Endothelial cell of umbilical vein (primary cell): ENCODE measurements at regions not wholly inside any gene's neighbourhood (a gene's known extent, or its start where the extent isn't known, plus 50 kb on each side); places are given as distances from the start of the nearest gene placed in this dataset.

Experiments
- BruUV-seq: library from RNA; stranded (reverse); fragments of 400-500 nt; replicated peaks from 2 replicates; lab custom pipeline; 2021; lab: Mats Ljungman, UMichigan
- CTCF ChIA-PET: fragments of 300-600, 350-600 bp; sonication (Branson Sonifier 250); formaldehyde crosslinking; loops from one replicate; lab custom pipeline; 2021; ENCODE audit warnings: antibody characterized with exemption, inconsistent platforms; lab: Charles Lee
- POLR2A ChIA-PET: fragments of 300-600, 350-600 bp; sonication (Branson Sonifier 250); formaldehyde crosslinking; loops from one replicate; lab custom pipeline; 2021; ENCODE audit warnings: antibody characterized with exemption, inconsistent platforms; lab: Charles Lee
- DNase-seq: peaks from one replicate; pipeline ENCODE4 v3.0.0-alpha.2; 2011; ENCODE audit warnings: low read depth, low spot score
- FAIRE-seq: peaks from 2 replicates; lab custom pipeline; 2011; peaks lifted over from hg19 to GRCh38; lab: Jason Lieb, UNC
- H2AFZ ChIP-seq: 2 replicates; pipeline ENCODE4 v1.6.0; 2012; ENCODE audit warnings: low read depth, low read length, control low read depth, inconsistent platforms
- H3K27ac ChIP-seq: 2 replicates; pipeline ENCODE4 v1.5.1; 2011; ENCODE audit warnings: low read depth, mild to moderate bottlenecking, control low read depth, low read length, moderate library complexity; ENCODE audit not compliant: insufficient read depth
- H3K27me3 ChIP-seq, 2 experiments: 2 replicates each; pipeline versions ENCODE4 v1.6.0 to v1.6.1; 2011; ENCODE audit warnings: low read length in 2 of 2, mixed read lengths in 1 of 2; ENCODE audit not compliant: control insufficient read depth in 2 of 2, insufficient read depth in 2 of 2
- H3K36me3 ChIP-seq, 2 experiments: 2 replicates in 1 of 2; 3 replicates in 1 of 2; pipeline ENCODE4 v1.5.1; 2011; ENCODE audit warnings: low read length in 2 of 2, mild to moderate bottlenecking in 1 of 2, moderate library complexity in 1 of 2; ENCODE audit not compliant: control insufficient read depth in 2 of 2, insufficient read depth in 2 of 2; ENCODE audit errors: extremely low read depth in 1 of 2
- H3K4me1 ChIP-seq: 3 replicates; pipeline ENCODE4 v1.5.1; 2011; ENCODE audit warnings: mild to moderate bottlenecking, low read length; ENCODE audit not compliant: control insufficient read depth, insufficient read depth; ENCODE audit errors: extremely low read depth
- H3K4me2 ChIP-seq: 2 replicates; pipeline ENCODE4 v1.6.1; 2011; ENCODE audit warnings: low read length, control low read depth, mixed read lengths; ENCODE audit not compliant: insufficient read depth
- H3K4me3 ChIP-seq, 3 experiments: fragments of 200-600 bp in 1 of 3; sonication (generic), shearing (Covaris generic) in 1 of 3; replicated peaks in 1 of 3; 2 replicates each; pipeline ENCODE4 v1.5.1; 2011 to 2016; ENCODE audit warnings: control low read depth in 3 of 3, low read length in 3 of 3, mild to moderate bottlenecking in 2 of 3, inconsistent platforms in 1 of 3, low read depth in 1 of 3, moderate library complexity in 1 of 3; ENCODE audit not compliant: insufficient read depth in 1 of 3
- H3K79me2 ChIP-seq: 2 replicates; pipeline ENCODE4 v1.6.0; 2012; ENCODE audit warnings: low read length, inconsistent platforms; ENCODE audit not compliant: control insufficient read depth, insufficient read depth
- H3K9ac ChIP-seq: replicated peaks from 2 replicates; pipeline ENCODE3; 2011; ENCODE audit warnings: low read length, control low read depth; ENCODE audit not compliant: insufficient read depth; ENCODE audit errors: extremely low read depth
- H3K9me1 ChIP-seq: replicated peaks from 3 replicates; pipeline ENCODE4 v1.6.0; 2011; ENCODE audit warnings: mild to moderate bottlenecking, low read length; ENCODE audit not compliant: control insufficient read depth, insufficient read depth; ENCODE audit errors: extremely low read depth
- H3K9me3 ChIP-seq: replicated peaks from 2 replicates; pipeline ENCODE4 v1.5.1; 2012; ENCODE audit warnings: low read length, inconsistent platforms; ENCODE audit not compliant: control insufficient read depth, insufficient read depth
- H4K20me1 ChIP-seq: replicated peaks from 2 replicates; pipeline ENCODE3; 2011; ENCODE audit warnings: mild to moderate bottlenecking, low read length; ENCODE audit not compliant: control insufficient read depth, insufficient read depth; ENCODE audit errors: extremely low read depth
- CTCF ChIP-seq, 2 donors: IDR thresholded peaks; 1 replicate in 1 of 2; 2 replicates in 1 of 2; pipeline ENCODE4 v1.5.1; 2011; ENCODE audit warnings: low read length in 2 of 2, mild to moderate bottlenecking in 2 of 2, moderate library complexity in 2 of 2, control low read depth in 1 of 2, inconsistent platforms in 1 of 2, low read depth in 1 of 2; ENCODE audit not compliant: insufficient read depth in 1 of 2; ENCODE audit errors: extremely low read depth in 1 of 2
- EZH2 ChIP-seq: IDR thresholded peaks from 2 replicates; pipeline ENCODE4 v1.6.1; 2012; ENCODE audit warnings: borderline replicate concordance, low read depth, mild to moderate bottlenecking, moderate library complexity, low read length, inconsistent platforms; ENCODE audit not compliant: severe bottlenecking
- FOS ChIP-seq: IDR thresholded peaks from 2 replicates; pipeline ENCODE4 v1.6.1; 2011; ENCODE audit warnings: mild to moderate bottlenecking, low read length, moderate library complexity, borderline replicate concordance; ENCODE audit not compliant: insufficient read depth
- GATA2 ChIP-seq: IDR thresholded peaks from 2 replicates; pipeline ENCODE4 v1.7.0; 2011; ENCODE audit warnings: low read depth, mild to moderate bottlenecking, moderate library complexity, mixed read lengths, low read length; ENCODE audit not compliant: insufficient read length, insufficient read depth
- JUN ChIP-seq: IDR thresholded peaks from 2 replicates; pipeline ENCODE4 v1.6.1; 2011; ENCODE audit warnings: borderline replicate concordance, low read depth; ENCODE audit not compliant: insufficient read length, insufficient read depth
- MAX ChIP-seq: IDR thresholded peaks from 2 replicates; pipeline ENCODE4 v1.6.1; 2011; ENCODE audit not compliant: insufficient read depth, insufficient read length
- MYC ChIP-seq: IDR thresholded peaks from one replicate; pipeline ENCODE4 v1.6.1; 2011; ENCODE audit warnings: mild to moderate bottlenecking, low read depth, low read length
- POLR2A ChIP-seq: IDR thresholded peaks from 2 replicates; pipeline ENCODE4 v1.6.1; 2012; ENCODE audit warnings: low read depth, mild to moderate bottlenecking, control low read depth, low read length
- POLR2AphosphoS5 ChIP-seq: IDR thresholded peaks from 2 replicates; pipeline ENCODE4 v1.6.1; 2012; ENCODE audit warnings: low read depth, mild to moderate bottlenecking, control low read depth, low read length, moderate library complexity; ENCODE audit not compliant: insufficient read depth
- dilution Hi-C: fragments of 300-500 bp; cut with MboI; formaldehyde crosslinking; loops from one replicate; pipeline ENCODE4 v1.15.0; 2019; ENCODE audit warnings: low sequenced_read_pairs; ENCODE audit not compliant: extremely low pct_ligation_motif_present
- intact Hi-C: fragments of 100-400 bp; cut with micrococcal nuclease; formaldehyde crosslinking; loops from one replicate; pipeline ENCODE4 v1.10.0; 2022

GRCh38 chr14:89586258-89587135, 169.5 kb upstream of the FOXN3 start:
- Histone ChIP-seq H3K27me3 (no peaks in the 10 kb centered on the region), H3K4me3 (no peak overlapping the region), H3K4me2 (no peak overlapping the region), H3K9me3 (no peaks in the 10 kb centered on the region), H3K27ac (no peak overlapping the region), H3K9ac (no peak overlapping the region), H3K79me2 (no peaks in the 10 kb centered on the region), H3K4me1 (no peaks in the 10 kb centered on the region), H3K9me1 (no peaks in the 10 kb centered on the region), H4K20me1 (no peaks in the 10 kb centered on the region), H2AFZ (no peak overlapping the region), H3K36me3 (no peaks in the 10 kb centered on the region)
- no TSS peak for BruUV-seq
- POLR2A ChIA-PET: no interaction called here
- intact Hi-C loops: no loop called here
- dilution Hi-C loops: no loop called here
- CTCF ChIA-PET: interaction anchor here (1.3 to 1.5 kb wide), 2 partner anchors 9 to 66 kb away, joined by 3 read pairs; no protein-coding TSS in a partner anchor
- DNase-seq: no peak
- FAIRE-seq: no peak
- TF ChIP-seq POLR2A (no peak), JUN (no peak), MYC (no peak), GATA2 (no peak), MAX (no peak), EZH2 (no peak), FOS (no peak), CTCF (IDR thresholded peaks at IDR 0.05; ENCODE audit: extremely low read depth in 1 of 2, insufficient read depth in 1 of 2, low read depth in 1 of 2, low read length in 2 of 2) (no peak), POLR2AphosphoS5 (no peak)
